WTC11 (cell line): ENCODE measurements at regions not wholly inside any gene's neighbourhood (a gene's known extent, or its start where the extent isn't known, plus 50 kb on each side); places are given as distances from the start of the nearest gene placed in this dataset.

Experiments used
- CTCF ChIP-seq: fragments of 200-600 bp; IDR thresholded peaks from 2 replicates; pipeline ENCODE4 v1.8.0; 2022; ENCODE audit warnings: antibody characterized with exemption
- E2F1 ChIP-seq: sonication (generic); formaldehyde crosslinking; IDR thresholded peaks from 2 replicates; pipeline ENCODE4 v1.8.0; 2022; ENCODE audit warnings: mild to moderate bottlenecking, missing genetic modification reagents

DNA sequence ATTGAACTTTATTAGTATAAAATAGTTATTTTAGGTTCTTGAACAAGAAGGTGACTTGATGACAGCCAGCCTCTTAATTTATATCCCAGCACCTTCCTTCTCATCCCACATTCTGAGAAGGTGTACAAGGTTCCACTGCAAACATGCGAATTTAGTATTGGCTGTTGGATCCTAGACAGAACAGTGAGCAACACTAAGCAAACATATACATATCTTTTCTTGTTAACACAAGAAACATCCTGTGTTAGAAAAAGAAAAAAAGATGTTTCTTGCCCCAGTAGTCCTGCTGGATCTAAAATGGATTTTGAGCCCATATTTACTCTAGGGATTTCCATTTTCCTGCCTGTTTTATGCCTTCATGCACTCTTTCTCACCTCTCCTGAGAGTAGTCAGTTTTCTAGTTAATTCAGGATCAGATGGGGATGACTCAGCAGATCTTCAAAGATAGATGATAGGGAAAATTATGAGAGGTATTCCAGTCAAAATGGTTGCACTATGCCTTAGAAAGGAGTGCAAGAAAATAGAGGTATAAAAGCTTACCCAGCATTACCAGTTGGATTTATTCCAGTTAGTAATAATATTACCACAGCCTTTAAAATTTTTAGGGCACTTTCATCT is 336.5 kb downstream of the MEIS1 start:
- TF ChIP-seq CTCF: no peak
- no peak for TF ChIP-seq E2F1 (CRISPR knock-in tag)
